ENCODE measurements at regions not wholly inside any gene's neighbourhood (a gene's known extent, or its start where the extent isn't known, plus 50 kb on each side); places are given as distances from the start of the nearest gene placed in this dataset.
"Not testable (repeated sequence)": the region's sequence is repeated elsewhere in the genome, so short reads cannot be mapped to it uniquely, and the experiment has no call there.

- TF ChIP-seq, protein P1, sequence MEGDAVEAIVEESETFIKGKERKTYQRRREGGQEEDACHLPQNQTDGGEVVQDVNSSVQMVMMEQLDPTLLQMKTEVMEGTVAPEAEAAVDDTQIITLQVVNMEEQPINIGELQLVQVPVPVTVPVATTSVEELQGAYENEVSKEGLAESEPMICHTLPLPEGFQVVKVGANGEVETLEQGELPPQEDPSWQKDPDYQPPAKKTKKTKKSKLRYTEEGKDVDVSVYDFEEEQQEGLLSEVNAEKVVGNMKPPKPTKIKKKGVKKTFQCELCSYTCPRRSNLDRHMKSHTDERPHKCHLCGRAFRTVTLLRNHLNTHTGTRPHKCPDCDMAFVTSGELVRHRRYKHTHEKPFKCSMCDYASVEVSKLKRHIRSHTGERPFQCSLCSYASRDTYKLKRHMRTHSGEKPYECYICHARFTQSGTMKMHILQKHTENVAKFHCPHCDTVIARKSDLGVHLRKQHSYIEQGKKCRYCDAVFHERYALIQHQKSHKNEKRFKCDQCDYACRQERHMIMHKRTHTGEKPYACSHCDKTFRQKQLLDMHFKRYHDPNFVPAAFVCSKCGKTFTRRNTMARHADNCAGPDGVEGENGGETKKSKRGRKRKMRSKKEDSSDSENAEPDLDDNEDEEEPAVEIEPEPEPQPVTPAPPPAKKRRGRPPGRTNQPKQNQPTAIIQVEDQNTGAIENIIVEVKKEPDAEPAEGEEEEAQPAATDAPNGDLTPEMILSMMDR (IDR thresholded peaks at IDR 0.05) = no peak
- TF ChIP-seq POLR2A (IDR thresholded peaks at IDR 0.05) = no peak
- Histone ChIP-seq H3K27me3 (no peaks in the 10 kb centered on the region), H3K27ac (no peak overlapping the region), H3K4me1 (no peaks in the 10 kb centered on the region), H3K9me3 (no peaks in the 10 kb centered on the region), H3K36me3 (no peaks in the 10 kb centered on the region), H3K4me3 (no peak overlapping the region)
- intact Hi-C loops (cut with DNase I; ENCODE audit: low total_unique reads) = no loop called here
- DNase-seq = no peak
Measured at GRCh38 chr18:70705831-70706416, 417.1 kb downstream of the SOCS6 start.

DNA sequence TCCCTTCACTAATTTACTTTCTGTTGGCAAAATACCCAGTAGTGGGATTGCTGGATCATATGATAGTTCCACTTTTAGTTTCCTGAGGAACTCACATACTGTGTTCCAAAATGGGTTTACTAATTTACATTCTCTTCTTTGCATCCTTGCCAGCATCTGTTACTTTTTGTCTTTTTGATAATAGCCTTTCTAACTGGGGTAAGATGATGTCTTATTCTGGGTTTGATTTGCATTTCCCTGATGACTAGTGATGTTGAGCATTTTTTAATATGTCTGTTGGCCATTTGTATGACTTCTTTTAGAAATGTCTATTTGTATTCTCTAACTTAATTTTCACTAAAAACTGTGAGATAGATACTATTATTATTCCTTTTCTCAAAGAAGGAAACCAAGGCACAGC is 411.7 kb downstream of the SOCS6 start:
- H3K4me1 ChIP-seq = no peaks in the 10 kb centered on the region
- TF ChIP-seq, protein P1 (IDR thresholded peaks at IDR 0.05) = no peak
- TF ChIP-seq POLR2A (IDR thresholded peaks at IDR 0.05) = no peak
- intact Hi-C loops (cut with DNase I; ENCODE audit: low total_unique reads) = no loop called here
- no peak overlapping the region for H3K4me3 ChIP-seq
- no peak overlapping the region for H3K27ac ChIP-seq
- no peaks in the 10 kb centered on the region for H3K9me3 ChIP-seq
- no peak for DNase-seq
- H3K36me3 ChIP-seq = no peaks in the 10 kb centered on the region
- no peaks in the 10 kb centered on the region for H3K27me3 ChIP-seq

DNA sequence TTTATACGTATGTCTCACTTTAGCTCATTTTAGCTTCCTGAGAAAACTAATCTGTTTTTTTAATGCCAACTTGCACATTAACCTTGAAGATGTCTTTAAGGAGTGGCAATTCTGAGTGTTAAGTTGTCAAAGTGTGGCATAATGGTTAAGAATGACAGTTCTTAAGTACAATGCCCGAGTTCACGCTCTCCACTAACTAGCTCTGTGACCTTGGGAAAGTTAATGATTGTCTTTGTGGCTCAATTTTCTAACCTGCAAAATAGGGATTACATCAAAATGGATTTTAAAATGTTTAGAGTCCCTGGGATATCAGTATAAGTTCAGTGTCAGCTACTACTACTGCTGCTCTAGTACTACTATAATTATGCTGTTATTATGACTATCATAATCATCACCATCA is 409.7 kb downstream of the SOCS6 start:
- no peak overlapping the region for H3K4me3 ChIP-seq
- no peak for TF ChIP-seq POLR2A (IDR thresholded peaks at IDR 0.05)
- TF ChIP-seq, protein P1 (IDR thresholded peaks at IDR 0.05) = no peak
- H3K36me3 ChIP-seq = no peaks in the 10 kb centered on the region
- intact Hi-C loops (cut with DNase I; ENCODE audit: low total_unique reads) = no loop called here
- DNase-seq = no peak
- H3K27ac ChIP-seq = no peak overlapping the region
- no peaks in the 10 kb centered on the region for H3K9me3 ChIP-seq
- no peaks in the 10 kb centered on the region for H3K27me3 ChIP-seq
- H3K4me1 ChIP-seq = no peaks in the 10 kb centered on the region

GRCh38 chr18:70693246-70693645 is 404.4 kb downstream of the SOCS6 start:
- no peaks in the 10 kb centered on the region for H3K4me1 ChIP-seq
- H3K27ac ChIP-seq = no peak overlapping the region
- H3K9me3 ChIP-seq = no peaks in the 10 kb centered on the region
- no peak for TF ChIP-seq POLR2A (IDR thresholded peaks at IDR 0.05)
- TF ChIP-seq, protein P1 (IDR thresholded peaks at IDR 0.05) = no peak
- no peaks in the 10 kb centered on the region for H3K27me3 ChIP-seq
- no peak for DNase-seq
- H3K36me3 ChIP-seq = no peaks in the 10 kb centered on the region
- H3K4me3 ChIP-seq = no peak overlapping the region
- intact Hi-C loops (cut with DNase I; ENCODE audit: low total_unique reads) = no loop called here

- intact Hi-C loops (cut with DNase I; ENCODE audit: low total_unique reads); H3K4me1 ChIP-seq; DNase-seq; H3K27ac ChIP-seq; H3K36me3 ChIP-seq; H3K27me3 ChIP-seq; H3K4me3 ChIP-seq; H3K9me3 ChIP-seq: not testable (repeated sequence)
Measured at GRCh38 chr18:70689765-70690164, 400.9 kb downstream of the SOCS6 start.

GRCh38 chr18:70688286-70688685 is 399.4 kb downstream of the SOCS6 start:
- H3K4me3 ChIP-seq = no peak overlapping the region
- no peaks in the 10 kb centered on the region for H3K9me3 ChIP-seq
- no peak for DNase-seq
- H3K36me3 ChIP-seq = no peaks in the 10 kb centered on the region
- H3K27ac ChIP-seq = no peak overlapping the region
- TF ChIP-seq, protein P1 (IDR thresholded peaks at IDR 0.05) = no peak
- TF ChIP-seq POLR2A (IDR thresholded peaks at IDR 0.05) = no peak
- H3K4me1 ChIP-seq = no peaks in the 10 kb centered on the region
- H3K27me3 ChIP-seq = no peaks in the 10 kb centered on the region
- intact Hi-C loops (cut with DNase I; ENCODE audit: low total_unique reads) = no loop called here

Measured in uterus (tissue), 3 donors.